ENCODE measurements at regions not wholly inside any gene's neighbourhood (a gene's known extent, or its start where the extent isn't known, plus 50 kb on each side); places are given as distances from the start of the nearest gene placed in this dataset.
"Not testable (repeated sequence)": the region's sequence is repeated elsewhere in the genome, so short reads cannot be mapped to it uniquely, and the experiment has no call there.

GRCh38 chr22:34326901-34327300 is 406.6 kb upstream of the LARGE1 start:
- DNase-seq, result no peak

- no peak for DNase-seq
Measured at GRCh38 chr22:34330432-34330831, 410.2 kb upstream of the LARGE1 start.

GRCh38 chr22:34333285-34333684 is 413.0 kb upstream of the LARGE1 start:
- no peak for DNase-seq

- no peak for DNase-seq
Measured at GRCh38 chr22:34334893-34335292, 414.6 kb upstream of the LARGE1 start.

GRCh38 chr22:34344702-34345101 is 424.4 kb upstream of the LARGE1 start:
- DNase-seq, result no peak

GRCh38 chr22:34354071-34354817 is 434.0 kb upstream of the LARGE1 start:
- DNase-seq, result no peak

GRCh38 chr22:34356481-34356880 is 436.2 kb upstream of the LARGE1 start:
- no peak for DNase-seq

GRCh38 chr22:34370711-34371110 is 450.4 kb upstream of the LARGE1 start:
- DNase-seq, result no peak

GRCh38 chr22:34379825-34380224 is 459.5 kb upstream of the LARGE1 start:
- DNase-seq, result no peak

- DNase-seq, result no peak
Measured at GRCh38 chr22:34380532-34380931, 460.3 kb upstream of the LARGE1 start.

GRCh38 chr22:34390400-34390799 is 470.1 kb upstream of the LARGE1 start:
- DNase-seq, result no peak

GRCh38 chr22:34395370-34395769 is 475.1 kb upstream of the LARGE1 start:
- DNase-seq, result no peak

- DNase-seq, result no peak
Measured at GRCh38 chr22:34403667-34404066, 483.4 kb upstream of the LARGE1 start.

- no peak for DNase-seq
Measured at GRCh38 chr22:34410111-34410510, 489.8 kb upstream of the LARGE1 start.

GRCh38 chr22:34414467-34415440 is 494.5 kb upstream of the LARGE1 start:
- DNase-seq, result peak; percentile 67

- no peak for DNase-seq
Measured at GRCh38 chr22:34416022-34416860, 496.0 kb upstream of the LARGE1 start.

- DNase-seq, result not testable (repeated sequence)
Measured at GRCh38 chr22:34422948-34423347, 502.7 kb upstream of the LARGE1 start.

- DNase-seq, result no peak
Measured at GRCh38 chr22:34427436-34427835, 507.2 kb upstream of the LARGE1 start.

- no peak for DNase-seq
Measured at GRCh38 chr22:34427841-34428240, 507.6 kb upstream of the LARGE1 start.

- no peak for DNase-seq
Measured at GRCh38 chr22:34429314-34429713, 509.0 kb upstream of the LARGE1 start.

- DNase-seq, result no peak
Measured at GRCh38 chr22:34430386-34430785, 510.1 kb upstream of the LARGE1 start.

GRCh38 chr22:34434371-34434770 is 514.1 kb upstream of the LARGE1 start:
- no peak for DNase-seq

GRCh38 chr22:34437140-34437539 is 516.9 kb upstream of the LARGE1 start:
- no peak for DNase-seq

Data from NCI-H1048 (cell line).